Type B pancreatic cell (in vitro differentiated cells): ENCODE measurements at regions not wholly inside any gene's neighbourhood (a gene's known extent, or its start where the extent isn't known, plus 50 kb on each side); places are given as distances from the start of the nearest gene placed in this dataset.

Source experiments
- DNase-seq: peaks from one replicate; pipeline ENCODE4 v3.0.0; 2021; ENCODE audit warnings: mixed read lengths; ENCODE audit not compliant: unreplicated experiment; ENCODE audit errors: extremely low spot score
- H3K27ac Mint-ChIP-seq: 2 replicates; pipeline ENCODE4 v1.8.0; 2021; ENCODE audit warnings: mild to moderate bottlenecking, mixed read lengths
- H3K27me3 Mint-ChIP-seq: 2 replicates; pipeline ENCODE4 v1.8.0; 2021; ENCODE audit warnings: mixed read lengths
- H3K36me3 Mint-ChIP-seq: 2 replicates; pipeline ENCODE4 v1.8.0; 2021; ENCODE audit warnings: mixed read lengths
- H3K4me1 Mint-ChIP-seq: one replicate; pipeline ENCODE4 v1.8.0; 2021; ENCODE audit warnings: mixed read lengths; ENCODE audit not compliant: unreplicated experiment
- H3K4me3 Mint-ChIP-seq: 2 replicates; pipeline ENCODE4 v1.8.0; 2021; ENCODE audit warnings: mild to moderate bottlenecking, mixed read lengths
- H3K9me3 Mint-ChIP-seq: 2 replicates; pipeline ENCODE4 v1.8.0; 2021; ENCODE audit warnings: mixed read lengths
- TF ChIP-seq, protein P1 (sequence below): fragments of 200-600 bp; sonication (generic); conservative IDR thresholded peaks from 2 replicates; pipeline ENCODE4 v1.5.0; 2021; ENCODE audit warnings: antibody characterized with exemption, mild to moderate bottlenecking

DNA sequence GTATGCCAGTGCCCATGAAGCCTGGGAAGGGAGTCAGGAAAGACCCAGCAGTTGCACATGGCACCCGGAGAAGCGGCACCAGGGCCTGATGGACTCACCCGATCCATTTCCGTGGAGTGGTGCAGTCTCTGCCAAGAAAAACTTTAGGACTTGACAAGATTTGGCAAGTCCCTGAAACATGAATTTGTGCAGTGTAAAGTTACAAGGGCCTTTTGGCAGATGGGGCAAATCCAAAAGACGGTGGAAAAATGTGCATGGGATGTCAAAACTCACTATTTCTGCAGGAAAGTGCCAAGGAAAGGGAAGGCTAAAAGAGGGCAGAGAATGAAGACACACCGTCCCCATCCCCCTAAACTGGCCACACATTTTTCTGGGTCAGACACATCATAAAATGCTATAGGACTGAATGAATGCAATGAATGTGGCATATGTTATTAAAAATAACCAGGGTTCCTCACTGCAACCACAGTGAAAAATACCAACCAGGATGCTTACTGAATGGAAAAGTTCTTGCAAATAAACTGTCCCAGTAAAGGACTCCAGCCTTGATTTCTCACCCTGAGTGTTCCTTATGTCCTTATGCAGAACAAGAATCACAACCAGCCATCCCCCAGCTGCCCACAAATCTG lies 173.5 kb upstream of the SIX2 start:
- Mint-ChIP-seq H3K4me3 (no peak overlapping the region), H3K36me3 (no peaks in the 10 kb centered on the region), H3K27me3 (peaks cover 39% of the 10 kb centered on the region), H3K4me1 (peaks cover 1% of the 10 kb centered on the region), H3K9me3 (peaks cover 4% of the 10 kb centered on the region), H3K27ac (no peak overlapping the region)
- DNase-seq: no peak
- TF ChIP-seq, protein P1, sequence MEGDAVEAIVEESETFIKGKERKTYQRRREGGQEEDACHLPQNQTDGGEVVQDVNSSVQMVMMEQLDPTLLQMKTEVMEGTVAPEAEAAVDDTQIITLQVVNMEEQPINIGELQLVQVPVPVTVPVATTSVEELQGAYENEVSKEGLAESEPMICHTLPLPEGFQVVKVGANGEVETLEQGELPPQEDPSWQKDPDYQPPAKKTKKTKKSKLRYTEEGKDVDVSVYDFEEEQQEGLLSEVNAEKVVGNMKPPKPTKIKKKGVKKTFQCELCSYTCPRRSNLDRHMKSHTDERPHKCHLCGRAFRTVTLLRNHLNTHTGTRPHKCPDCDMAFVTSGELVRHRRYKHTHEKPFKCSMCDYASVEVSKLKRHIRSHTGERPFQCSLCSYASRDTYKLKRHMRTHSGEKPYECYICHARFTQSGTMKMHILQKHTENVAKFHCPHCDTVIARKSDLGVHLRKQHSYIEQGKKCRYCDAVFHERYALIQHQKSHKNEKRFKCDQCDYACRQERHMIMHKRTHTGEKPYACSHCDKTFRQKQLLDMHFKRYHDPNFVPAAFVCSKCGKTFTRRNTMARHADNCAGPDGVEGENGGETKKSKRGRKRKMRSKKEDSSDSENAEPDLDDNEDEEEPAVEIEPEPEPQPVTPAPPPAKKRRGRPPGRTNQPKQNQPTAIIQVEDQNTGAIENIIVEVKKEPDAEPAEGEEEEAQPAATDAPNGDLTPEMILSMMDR: no peak

DNA sequence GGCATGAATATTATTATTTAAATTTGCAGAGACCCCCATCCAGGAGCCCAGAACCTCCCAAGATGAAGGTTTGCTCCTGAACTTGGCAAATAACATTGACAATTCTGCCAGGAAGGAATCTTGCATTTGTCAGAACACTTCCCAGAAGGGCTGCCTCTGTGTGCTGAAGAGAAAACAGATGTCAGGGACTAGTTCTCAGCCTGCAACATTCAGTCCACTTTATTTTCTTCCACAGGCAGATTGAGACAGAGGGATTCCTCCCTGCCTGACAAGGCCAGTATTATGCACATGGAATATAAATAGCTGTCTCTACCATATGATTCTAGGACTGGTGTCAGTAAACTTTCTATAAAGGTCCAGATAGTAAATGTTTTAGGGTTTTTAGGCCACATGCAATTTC lies 171.5 kb upstream of the SIX2 start:
- Mint-ChIP-seq H3K9me3 (peaks cover 13% of the 10 kb centered on the region), H3K27me3 (peaks cover 38% of the 10 kb centered on the region), H3K4me1 (peaks cover 5% of the 10 kb centered on the region)

DNA sequence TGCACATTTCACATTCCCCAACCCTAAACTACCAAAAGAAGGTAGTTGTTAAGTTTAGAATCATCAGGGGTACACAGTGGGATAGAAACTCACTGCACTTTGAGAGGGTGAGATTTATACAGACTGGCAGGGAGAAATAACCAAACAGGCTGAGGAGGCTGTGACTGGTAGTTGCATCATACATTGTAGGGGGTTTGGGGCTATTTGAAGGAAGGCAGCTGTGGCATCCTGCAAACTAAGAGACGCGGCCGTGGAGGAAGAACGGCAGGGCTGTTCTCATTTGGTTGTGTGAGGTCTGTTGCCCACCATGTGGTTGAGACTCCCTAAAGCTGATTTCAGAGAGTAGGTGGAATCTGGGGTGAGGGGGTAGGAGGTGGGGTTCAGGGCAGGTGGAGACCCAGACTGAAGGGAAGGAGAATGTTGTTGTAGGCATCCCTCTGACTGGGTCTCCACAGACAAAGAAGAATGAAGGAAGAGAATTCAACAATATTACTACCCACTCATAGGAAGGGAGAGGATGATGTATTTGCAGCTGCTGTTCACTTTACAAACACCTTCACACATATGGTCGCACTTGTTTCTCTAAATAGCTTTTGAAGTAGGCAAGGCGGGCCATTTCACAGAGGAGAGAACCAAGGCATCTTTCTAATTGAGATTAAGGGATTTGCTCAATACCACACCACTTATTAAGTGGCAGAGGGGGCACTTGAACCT lies 170.9 kb upstream of the SIX2 start:
- no peak overlapping the region for H3K4me3 Mint-ChIP-seq
- peaks cover 32% of the 10 kb centered on the region for H3K27me3 Mint-ChIP-seq
- TF ChIP-seq, protein P1: no peak
- H3K27ac Mint-ChIP-seq: no peak overlapping the region
- DNase-seq: no peak
- H3K4me1 Mint-ChIP-seq: peaks cover 5% of the 10 kb centered on the region
- H3K9me3 Mint-ChIP-seq: peaks cover 13% of the 10 kb centered on the region
- H3K36me3 Mint-ChIP-seq: no peaks in the 10 kb centered on the region

More for the DNA sequence above, 171.5 kb upstream of the SIX2 start:
- DNase-seq: no peak
- no peaks in the 10 kb centered on the region for H3K36me3 Mint-ChIP-seq
- no peak overlapping the region for H3K27ac Mint-ChIP-seq
- TF ChIP-seq, protein P1: no peak
- no peak overlapping the region for H3K4me3 Mint-ChIP-seq

DNA sequence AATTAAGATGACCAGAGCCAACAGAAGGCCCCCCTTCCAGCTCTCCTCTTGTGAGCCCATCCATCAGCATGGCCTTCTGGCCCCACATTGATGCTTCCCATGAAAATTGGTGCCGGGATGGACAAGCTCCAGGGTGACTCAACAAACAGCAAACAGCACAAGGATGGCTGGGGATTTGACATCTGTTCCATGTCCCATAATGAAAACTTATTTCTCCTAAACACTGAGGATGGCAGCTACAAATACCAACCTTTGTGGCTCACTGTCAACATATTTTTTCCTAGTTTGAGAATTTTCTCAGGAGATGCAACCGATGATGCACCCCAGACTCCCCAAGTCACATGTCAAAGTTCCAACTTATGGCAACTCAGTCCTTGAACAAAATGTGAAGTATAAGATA lies 169.6 kb upstream of the SIX2 start:
- no peak overlapping the region for H3K27ac Mint-ChIP-seq

DNA sequence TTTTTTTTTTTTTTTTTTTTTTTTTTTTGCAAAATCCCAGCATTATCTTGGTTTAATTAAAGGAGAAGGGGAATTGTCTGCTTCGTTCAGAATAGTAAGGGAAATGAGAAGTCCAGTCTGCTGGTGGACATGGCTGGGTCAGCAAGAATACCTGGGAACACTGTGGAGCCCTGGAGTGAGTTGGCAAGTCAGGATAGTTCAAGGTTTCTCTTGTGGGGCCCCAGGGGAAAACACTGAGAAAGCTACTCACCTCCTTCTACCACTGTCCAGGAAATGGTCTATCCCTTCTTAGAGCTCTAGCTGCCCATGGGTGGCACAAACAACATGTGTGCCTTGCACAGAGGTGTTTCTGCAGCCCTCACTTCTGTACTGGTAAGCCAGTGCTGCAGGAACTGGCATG lies 169.1 kb upstream of the SIX2 start:
- Mint-ChIP-seq H3K36me3 (no peaks in the 10 kb centered on the region), H3K4me1 (peaks cover 5% of the 10 kb centered on the region), H3K27me3 (peaks cover 38% of the 10 kb centered on the region), H3K4me3 (no peak overlapping the region), H3K9me3 (peaks cover 13% of the 10 kb centered on the region), H3K27ac (no peak overlapping the region)
- no peak for DNase-seq
- TF ChIP-seq, protein P1: no peak

More for the DNA sequence above, 169.6 kb upstream of the SIX2 start:
- Mint-ChIP-seq H3K27me3 (peaks cover 33% of the 10 kb centered on the region), H3K4me3 (no peak overlapping the region), H3K9me3 (peaks cover 13% of the 10 kb centered on the region), H3K36me3 (no peaks in the 10 kb centered on the region), H3K4me1 (peaks cover 5% of the 10 kb centered on the region)
- no peak for DNase-seq
- TF ChIP-seq, protein P1: no peak
